ENCODE measurements at regions not wholly inside any gene's neighbourhood (a gene's known extent, or its start where the extent isn't known, plus 50 kb on each side); places are given as distances from the start of the nearest gene placed in this dataset.

GRCh38 chr1:214928574-214928973 lies 154.0 kb upstream of the KCNK2 start:
- DNase-seq (ENCODE audit: low read depth): no peak

DNA sequence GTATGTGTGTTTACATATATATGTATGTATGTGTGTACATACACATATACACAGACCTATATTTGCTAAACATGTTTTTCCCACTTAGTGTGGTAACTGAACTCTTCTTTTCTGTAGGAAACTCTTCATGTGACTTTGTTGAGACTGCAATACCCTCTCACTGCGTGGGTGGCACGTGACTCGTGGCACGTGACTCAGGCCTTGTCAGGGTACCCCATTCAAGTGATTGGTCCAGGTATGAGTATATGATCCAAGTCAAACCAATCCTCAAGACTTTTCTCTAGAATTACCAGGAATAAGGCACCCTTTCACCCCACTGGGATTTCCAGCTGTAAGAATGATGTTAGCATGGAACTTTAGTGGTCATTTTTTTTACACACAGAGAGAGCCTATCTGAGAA lies 149.2 kb upstream of the KCNK2 start:
- DNase-seq (ENCODE audit: low read depth): peak; percentile 19

DNA sequence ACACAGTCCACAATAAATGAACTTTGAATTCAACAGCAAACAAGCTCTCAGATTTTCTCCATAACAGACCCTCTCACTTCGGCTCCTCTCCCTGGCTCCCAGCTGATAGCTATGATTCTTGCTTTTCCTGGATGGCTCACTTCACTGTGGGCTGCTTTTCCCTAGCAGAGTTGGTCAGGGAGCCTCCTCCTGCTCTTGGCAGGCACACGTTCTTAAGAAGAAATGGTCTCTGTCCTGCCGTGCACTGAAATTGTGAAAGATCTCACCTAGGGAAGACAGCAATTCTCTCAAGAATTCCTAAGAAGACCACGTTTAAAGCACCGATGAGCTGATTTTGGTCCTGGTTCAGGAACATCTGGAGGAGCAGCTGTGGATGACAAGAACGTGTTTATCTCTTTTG lies 148.5 kb upstream of the KCNK2 start:
- peak; percentile 5 for DNase-seq (ENCODE audit: low read depth)

GRCh38 chr1:214935258-214935657 lies 147.3 kb upstream of the KCNK2 start:
- DNase-seq (ENCODE audit: low read depth): no peak

- no peak for DNase-seq (ENCODE audit: low read depth)
Observed at GRCh38 chr1:214939180-214939579, 143.4 kb upstream of the KCNK2 start.

- no peak for DNase-seq (ENCODE audit: low read depth)
Observed at GRCh38 chr1:214941061-214941460, 141.5 kb upstream of the KCNK2 start.

DNA sequence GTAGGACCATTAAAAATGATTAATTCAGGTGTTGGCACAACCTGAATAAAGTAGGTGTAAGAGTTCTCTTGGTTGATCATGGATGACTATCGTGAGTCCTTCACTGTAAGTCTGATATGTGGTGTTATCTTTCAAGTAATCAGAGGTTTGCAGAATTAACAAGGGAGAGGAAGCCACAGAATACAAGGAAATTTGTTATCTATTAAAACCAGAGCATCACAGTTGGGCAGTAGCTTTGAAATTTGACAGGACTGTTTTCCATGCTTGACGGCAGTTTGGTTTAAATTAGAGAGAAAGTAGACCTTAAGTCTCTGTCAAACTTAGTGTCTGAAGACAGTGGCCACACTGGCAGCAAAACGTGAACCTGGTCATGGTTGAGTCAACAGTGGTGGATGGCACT lies 139.5 kb upstream of the KCNK2 start:
- DNase-seq (ENCODE audit: low read depth): no peak

DNA sequence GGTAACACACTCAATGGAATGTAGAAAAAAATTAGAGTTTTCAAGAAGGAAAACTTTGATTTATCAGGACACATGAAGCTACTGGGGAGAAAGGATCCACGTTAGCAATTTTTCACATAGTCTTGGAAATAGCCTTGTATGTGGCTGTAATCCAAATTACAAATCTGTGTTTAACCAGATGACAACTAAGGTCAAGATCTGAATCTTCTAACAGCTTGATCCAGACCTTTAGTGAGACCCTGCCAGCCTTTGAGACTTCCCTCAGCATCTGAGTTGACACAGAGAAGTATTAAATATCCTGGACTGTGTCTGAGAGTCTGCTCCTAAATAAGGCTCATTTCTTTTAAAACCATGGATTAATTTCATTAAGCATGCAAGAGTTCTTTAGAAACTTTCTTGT lies 135.9 kb upstream of the KCNK2 start:
- no peak for DNase-seq (ENCODE audit: low read depth)

- DNase-seq (ENCODE audit: low read depth): peak; percentile 13
Observed at GRCh38 chr1:214952648-214953047, 129.9 kb upstream of the KCNK2 start.

DNA sequence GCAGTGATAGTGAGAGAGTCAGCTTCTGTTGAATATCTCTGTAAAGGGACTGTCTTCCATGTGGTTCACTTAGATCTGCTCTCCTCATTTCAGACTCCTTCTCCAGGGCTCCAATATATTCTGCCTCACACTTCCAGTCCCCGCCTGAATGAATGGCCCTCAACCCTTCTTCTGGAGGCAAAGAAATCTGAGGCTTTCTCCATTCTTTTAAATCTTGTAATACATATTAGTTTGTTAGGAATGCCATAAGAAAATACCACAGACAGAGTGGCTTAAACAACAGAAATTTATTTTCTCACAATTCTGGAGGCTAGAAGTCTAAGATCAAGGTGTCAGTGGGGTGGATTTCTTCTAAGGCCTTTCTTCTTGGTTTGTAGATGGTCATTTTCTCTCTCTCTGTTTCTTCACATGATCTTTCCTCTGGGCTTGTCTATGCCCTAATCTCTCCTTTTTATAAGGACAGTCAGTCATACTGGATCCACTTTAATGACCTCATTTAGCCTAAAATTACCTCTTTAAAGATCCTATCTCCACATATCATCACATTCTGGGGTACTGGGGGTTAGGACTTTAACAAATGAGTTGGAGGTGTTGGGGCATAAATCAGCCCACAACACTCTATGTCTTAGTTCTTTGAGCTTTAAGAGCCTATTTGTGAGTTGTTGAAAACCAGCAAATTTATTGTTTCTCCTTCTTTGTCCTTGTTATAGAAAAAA lies 128.5 kb upstream of the KCNK2 start:
- no peak for DNase-seq (ENCODE audit: low read depth)

DNA sequence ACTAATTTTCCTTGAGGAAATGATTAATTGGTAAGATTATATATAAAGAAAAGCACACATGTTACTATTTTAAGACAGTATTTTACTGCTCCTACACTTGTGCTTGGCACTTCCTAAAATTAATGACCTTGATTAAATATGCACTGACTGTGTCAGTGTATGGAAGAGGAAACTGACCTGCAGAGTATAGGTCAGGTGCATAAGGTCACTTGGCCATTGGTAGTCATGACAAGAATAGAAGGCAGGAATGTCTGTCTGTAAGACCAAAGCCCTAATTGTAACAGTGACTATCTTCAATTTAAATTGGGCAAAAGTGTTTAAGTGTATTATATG lies 128.0 kb upstream of the KCNK2 start:
- no peak for DNase-seq (ENCODE audit: low read depth)

GRCh38 chr1:214957330-214958137 lies 125.0 kb upstream of the KCNK2 start:
- peak; percentile 98 for DNase-seq (ENCODE audit: low read depth)

GRCh38 chr1:214958486-214958885 lies 124.1 kb upstream of the KCNK2 start:
- DNase-seq (ENCODE audit: low read depth): no peak

- DNase-seq (ENCODE audit: low read depth): no peak
Observed at GRCh38 chr1:214966346-214966745, 116.2 kb upstream of the KCNK2 start.

DNA sequence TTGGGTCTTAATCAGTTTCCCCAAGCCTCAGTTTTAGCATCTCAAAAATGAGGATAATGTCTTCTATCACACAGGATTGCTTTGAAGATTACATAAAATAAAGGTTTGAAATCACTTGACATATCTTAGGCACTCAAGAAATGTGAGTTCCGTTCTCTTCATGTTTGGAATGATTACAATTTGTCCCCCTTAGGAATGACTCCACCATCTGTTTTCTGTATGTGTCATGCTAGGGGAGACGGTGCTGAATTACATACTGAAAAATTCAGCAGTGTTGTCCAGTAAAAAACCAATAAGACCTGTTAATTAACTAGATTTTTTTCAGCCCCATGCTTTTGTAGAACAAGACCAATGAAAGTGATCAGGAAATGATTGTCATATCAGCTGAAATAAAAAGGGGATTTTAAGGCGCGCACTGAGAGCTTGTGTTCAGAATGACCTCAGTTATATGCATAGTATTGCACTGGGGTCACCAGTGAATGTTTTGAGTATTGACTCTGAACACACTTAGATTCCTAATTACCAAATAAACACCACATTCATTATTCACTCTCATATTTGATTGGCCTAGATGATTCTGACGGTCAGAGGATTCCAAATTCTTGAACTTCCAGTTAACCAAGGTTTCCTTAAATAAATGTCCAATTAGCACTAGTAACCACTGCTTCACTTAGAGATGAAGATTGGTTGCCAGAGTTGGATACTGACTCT lies 114.5 kb upstream of the KCNK2 start:
- peak; percentile 73 for DNase-seq (ENCODE audit: low read depth)

DNA sequence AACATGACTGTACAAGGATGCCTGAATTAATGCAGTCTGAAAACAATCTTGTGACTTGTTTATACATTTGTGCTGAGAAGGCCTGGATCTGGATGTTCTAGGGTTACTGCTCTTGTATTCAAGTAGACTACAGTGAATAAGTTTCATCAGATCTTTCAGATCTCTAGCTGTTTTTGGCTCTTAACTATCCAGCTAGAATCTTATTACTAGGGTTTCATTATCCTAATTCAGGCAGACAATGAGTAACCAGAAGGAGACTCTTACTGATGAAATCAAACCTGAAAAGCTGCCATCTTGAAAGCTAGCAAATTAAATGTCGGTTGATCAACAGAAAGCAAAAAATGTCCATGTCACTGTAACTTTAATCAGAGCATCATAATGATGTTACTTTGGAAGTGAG lies 112.5 kb upstream of the KCNK2 start:
- DNase-seq (ENCODE audit: low read depth): no peak

DNA sequence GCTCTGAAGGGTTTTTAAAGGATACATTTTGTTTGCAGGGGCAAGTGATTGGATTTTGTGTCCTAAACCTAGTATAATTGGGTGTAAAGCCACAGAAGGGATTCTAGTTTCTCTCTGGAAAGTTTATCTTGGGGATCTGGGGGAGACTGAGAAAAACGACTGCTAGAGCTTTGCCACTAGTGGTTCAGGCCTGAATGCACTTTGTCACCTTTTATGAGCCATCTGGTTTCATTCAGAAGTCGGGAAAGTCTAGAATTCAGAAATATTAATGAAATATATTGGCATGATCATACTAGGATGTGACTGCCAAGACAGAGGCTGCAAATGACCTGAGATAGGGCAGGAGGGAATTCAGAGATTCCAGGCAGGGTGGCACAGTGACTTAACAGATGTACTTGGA lies 111.5 kb upstream of the KCNK2 start:
- no peak for DNase-seq (ENCODE audit: low read depth)

DNA sequence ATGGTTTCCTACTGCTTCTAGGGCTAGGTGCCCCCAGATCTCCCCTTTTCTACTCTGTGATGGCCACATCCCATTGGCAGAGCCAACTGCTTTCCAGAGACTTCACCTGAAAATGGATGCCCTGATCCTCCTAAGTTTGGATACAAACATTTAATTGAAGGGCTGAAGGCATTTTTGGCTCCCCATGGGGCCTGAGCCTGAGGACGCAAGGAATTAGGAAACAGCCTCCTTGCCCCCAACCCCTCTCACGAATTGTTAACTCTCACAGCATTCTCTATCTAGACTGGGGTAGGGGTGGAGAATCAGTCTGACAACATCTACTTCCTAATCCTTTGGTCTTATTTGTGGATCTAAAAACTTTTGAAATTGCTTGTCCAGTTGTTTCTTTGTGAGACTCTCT lies 108.5 kb upstream of the KCNK2 start:
- no peak for DNase-seq (ENCODE audit: low read depth)

DNA sequence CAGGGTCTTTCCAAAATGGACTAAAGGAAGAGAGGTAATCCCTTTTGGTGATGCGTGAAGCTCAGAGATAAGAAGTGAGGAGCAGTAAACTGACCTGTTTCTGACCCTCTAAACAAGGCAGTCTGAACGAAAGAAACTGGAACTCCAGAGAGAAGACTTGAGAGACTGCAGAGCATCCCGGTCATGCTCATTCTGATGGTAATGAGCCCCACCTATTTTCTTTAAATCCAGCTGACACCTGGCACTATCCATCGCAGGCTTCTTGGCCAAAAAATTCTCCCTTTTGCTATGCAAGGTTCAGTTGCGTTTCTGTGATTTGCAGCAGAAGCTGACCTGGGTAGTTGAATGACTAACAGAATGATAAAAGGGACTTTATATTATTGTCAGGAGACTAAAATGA lies 105.9 kb upstream of the KCNK2 start:
- DNase-seq (ENCODE audit: low read depth): no peak

GRCh38 chr1:214977110-214977509 lies 105.4 kb upstream of the KCNK2 start:
- no peak for DNase-seq (ENCODE audit: low read depth)

GRCh38 chr1:214977700-214978374 lies 104.7 kb upstream of the KCNK2 start:
- DNase-seq (ENCODE audit: low read depth): no peak

GRCh38 chr1:214979191-214979590 lies 103.3 kb upstream of the KCNK2 start:
- DNase-seq (ENCODE audit: low read depth): no peak

Data from LHCN-M2 (cell line).